ENCODE measurements at regions not wholly inside any gene's neighbourhood (a gene's known extent, or its start where the extent isn't known, plus 50 kb on each side); places are given as distances from the start of the nearest gene placed in this dataset.
"Not testable (repeated sequence)": the region's sequence is repeated elsewhere in the genome, so short reads cannot be mapped to it uniquely, and the experiment has no call there.

GRCh38 chrX:113726009-113726408, 857.9 kb upstream of the HTR2C start:
- DNase-seq = no peak

GRCh38 chrX:113699939-113700338, 859.3 kb upstream of the AMOT start:
- DNase-seq = no peak

DNA sequence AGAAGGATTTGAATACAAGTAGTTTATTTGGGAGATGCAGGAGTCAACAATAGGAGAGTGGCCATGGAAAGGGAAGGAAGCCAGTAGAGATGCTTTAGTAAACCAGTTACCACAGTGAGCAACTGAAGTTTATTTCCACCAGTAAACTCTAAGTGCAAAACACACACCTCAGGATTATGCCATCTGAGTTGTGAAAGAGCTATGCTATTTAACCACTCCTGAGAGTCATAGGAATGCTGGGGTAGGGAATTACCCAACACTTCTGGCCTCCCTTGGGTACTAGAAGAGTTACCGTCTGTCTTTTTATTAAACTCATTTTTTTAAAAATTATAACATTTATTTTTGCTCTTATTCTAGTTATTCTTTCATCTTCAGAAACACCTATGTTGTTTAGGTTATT, 834.6 kb upstream of the AMOT start:
- no peak for DNase-seq

DNA sequence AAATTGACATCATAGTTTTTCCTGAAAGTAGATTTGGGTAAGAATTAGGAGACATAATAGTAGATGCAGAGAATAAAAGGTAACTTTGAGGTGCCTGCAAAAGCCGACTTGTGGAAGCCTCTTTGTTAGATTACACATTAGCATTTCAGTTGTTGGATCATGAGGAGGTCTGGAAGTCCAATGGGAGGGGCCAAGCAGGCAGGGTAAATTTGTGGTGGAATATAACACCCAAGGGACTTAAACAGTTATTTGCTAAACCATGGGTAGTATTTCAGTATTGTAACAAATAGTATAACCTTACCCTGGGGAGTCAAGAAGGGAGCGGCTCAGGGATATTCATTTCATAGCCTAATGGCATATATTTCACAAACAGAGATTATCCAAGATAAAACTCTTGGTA, 810.7 kb upstream of the AMOT start:
- DNase-seq = no peak

DNA sequence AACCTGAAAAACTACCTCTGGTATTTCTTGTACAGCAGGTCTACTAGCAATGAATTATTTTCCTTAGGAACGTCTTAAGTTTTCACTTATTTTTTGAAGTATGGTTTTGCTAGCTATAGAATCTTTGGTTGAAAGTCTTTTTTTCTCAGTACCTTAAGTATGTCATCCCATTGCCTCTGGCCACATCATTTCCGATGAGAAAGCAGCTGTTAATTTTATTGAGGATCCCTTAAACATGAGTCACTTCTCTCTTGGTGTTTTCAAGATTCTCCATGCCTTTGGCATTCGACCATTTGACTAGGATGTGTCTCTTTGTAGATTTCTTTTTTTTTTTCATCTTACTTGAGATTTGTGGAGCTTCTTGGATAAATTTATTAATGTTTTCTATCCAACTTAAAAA, 803.8 kb upstream of the AMOT start:
- DNase-seq = no peak

DNA sequence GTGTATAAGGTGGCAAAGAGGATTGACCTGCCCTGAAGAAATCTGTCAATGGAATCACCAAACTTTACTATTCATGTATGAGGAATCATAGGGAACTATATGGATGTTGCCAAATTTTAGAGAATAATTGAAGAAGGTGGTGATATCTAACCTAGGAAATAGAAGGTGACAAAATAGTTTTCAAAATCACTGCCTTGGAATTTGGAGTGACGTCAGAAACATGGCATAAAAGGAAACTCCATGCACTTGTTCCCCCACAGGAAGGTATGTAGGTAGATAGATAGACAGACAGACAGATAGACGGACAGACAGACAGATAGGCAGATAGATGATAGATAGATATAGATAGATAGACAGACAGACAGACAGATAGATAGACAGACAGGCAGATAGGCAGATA, 793.9 kb upstream of the AMOT start:
- no peak for DNase-seq

GRCh38 chrX:113629326-113629725, 788.7 kb upstream of the AMOT start:
- no peak for DNase-seq

GRCh38 chrX:113594123-113594841, 753.7 kb upstream of the AMOT start:
- DNase-seq = no peak

- no peak for DNase-seq
These were observed 745.8 kb upstream of the AMOT start for GRCh38 chrX:113586281-113586898.

DNA sequence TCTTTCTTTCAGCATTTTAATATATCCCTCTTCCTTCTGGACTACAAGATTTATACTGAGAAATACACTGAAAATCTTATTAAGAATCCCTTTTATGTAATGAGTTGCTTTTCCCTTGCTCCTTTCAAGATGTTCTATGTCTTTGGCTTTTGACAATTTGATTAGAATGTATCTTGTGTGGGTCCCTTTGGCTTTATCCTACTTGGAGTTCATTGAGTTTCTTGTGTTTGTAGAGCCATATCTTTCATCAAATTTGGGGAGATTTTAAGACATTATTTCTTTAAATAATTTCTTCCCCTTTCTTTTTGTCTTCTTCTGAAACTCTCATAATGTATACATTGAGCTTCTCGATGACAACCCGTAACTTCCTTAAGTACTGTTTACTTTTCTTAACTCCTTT, 739.9 kb upstream of the AMOT start:
- DNase-seq = no peak

DNA sequence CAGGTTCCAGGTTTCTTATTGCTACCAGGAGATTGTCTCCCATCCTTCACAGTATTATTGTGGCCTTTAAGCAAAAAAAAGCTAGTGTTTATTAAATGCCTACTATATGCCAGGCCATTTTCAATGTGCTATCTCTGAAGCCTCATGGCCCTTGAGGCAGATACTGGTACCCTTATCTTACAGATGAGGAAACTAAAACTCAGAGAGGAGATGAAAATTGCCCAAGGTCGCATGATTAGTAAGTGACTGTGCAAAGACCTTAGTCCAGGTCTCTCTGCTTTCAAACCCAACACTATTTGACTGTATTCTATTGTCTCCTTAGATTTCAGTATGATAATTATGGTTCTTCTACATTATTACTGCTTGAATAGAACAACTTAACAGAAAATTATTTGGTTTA, 717.9 kb upstream of the AMOT start:
- DNase-seq = no peak

DNA sequence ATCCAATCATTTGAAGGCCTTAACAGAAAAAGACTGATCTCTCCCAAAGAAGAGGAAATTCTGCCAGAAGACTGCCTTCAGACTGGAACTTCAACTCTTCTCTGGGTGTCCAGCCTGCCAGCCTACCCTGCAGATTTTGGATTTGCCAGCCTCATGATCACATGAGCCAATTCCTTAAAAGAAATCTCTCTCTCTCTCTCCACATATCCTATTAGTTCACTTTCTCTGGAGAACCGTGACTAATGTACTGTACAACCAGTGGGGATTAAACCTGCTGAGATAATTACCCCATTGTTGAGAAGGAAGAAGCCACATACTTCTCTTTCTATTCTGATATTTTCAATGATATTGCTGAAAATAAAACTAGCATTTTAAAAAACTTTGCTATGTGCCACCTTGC, 711.3 kb upstream of the AMOT start:
- DNase-seq = no peak

GRCh38 chrX:113548308-113549015, 707.8 kb upstream of the AMOT start:
- no peak for DNase-seq

GRCh38 chrX:113545040-113545439, 704.4 kb upstream of the AMOT start:
- no peak for DNase-seq

DNA sequence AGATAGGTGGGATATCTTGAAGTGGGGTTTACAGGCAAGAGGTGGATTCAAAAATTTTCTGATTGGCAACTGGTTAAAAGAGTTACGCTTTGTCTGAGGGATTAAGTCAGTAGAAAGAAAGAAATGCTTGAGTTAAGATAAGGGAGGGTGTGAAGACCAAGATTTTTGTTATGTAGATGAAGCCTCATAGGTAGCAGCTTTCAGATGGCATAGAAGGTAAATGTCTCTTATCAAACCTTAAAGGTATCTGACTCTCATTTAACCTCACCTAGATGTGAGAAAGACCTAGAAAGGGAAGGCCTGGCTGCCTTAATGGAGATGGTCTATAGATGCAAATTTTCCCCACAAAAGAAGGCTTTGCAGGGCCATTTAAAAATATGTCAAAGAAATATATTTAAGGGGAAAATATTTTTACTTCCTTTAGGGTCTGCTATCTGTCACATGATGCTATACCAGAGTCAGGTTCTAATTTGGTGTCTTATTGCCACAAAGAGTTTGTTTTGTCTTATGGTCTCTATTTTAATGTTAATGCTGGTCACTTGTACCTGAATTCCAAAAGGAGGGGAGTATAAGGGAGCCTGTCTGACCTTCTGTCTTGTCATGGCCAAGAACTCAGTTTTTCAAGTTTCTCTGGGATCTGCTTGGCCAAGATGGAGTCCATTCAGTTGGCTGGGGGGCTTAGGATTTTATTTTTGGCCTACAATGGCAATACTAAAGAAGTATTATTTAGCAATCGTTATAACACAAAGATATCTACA, 699.1 kb upstream of the AMOT start:
- no peak for DNase-seq

DNA sequence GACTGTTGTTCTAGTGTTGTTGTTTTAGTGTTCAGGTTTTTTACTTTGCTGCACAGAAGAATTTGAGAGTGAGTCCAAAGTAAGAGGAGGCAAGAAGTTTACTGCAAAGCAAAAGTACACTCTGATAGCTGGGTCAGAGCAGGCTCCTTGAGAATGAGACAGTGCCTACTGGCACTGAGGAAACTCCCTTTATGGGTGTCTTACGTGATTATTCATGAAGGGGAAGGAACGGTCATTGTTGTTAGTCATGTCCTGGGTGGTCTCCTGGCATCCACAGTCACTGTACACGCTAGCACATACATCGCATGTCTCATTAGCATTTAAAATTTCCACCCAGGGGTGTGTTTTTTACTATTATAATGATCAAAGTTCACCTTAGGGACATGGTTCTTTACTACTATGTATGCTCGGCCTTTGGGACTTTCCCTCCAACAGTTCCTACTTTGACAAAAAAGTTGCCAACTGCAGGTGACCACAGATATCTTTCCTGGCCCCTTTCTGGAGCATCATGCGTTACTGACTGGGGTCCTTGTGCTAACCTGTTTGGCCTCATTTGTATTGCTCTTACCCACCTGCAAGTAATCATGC, 688.9 kb upstream of the AMOT start:
- no peak for DNase-seq

DNA sequence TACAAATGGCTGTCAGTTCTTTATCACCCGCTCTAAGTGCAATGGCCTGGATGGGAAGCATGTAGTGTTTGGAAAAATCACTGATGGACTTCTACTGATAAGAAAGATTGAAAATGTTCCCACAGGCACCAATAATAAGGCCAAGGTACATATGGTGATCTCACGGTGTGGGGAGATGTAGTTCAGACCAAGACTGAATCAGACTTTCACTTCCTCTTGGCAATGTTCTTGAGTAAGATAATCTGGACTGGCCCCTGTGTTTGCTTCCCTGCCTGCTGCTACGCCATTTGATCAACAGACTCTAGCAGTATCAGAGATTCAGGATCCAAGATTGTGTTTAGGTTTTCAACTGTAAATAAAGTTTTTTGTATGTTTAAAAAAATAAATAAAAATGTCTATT, 682.2 kb upstream of the AMOT start:
- DNase-seq = no peak

- DNase-seq = no peak
These were observed 674.3 kb upstream of the AMOT start for GRCh38 chrX:113514906-113515305.

- DNase-seq = no peak
These were observed 672.2 kb upstream of the AMOT start for GRCh38 chrX:113512700-113513395.

DNA sequence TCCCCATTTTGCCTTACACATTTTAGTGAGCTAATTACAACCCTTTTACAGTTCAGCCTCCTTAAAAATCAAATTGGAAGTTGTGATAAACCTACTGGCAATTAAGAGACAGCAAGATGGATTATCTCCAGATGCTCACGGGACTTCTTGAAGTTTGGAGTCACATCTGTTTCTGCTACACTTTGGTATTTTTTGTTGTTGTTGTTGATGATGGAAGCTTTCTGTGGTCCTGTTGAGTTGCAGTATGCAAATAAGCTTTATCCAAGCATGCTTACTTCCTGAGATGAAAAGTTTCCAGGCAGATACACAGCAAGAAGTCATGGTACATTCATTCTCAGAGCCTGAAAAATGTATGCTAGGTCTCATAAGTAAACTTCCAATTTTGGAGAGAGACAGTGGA, 670.0 kb upstream of the AMOT start:
- no peak for DNase-seq

GRCh38 chrX:113492895-113493294, 652.3 kb upstream of the AMOT start:
- DNase-seq = no peak

DNA sequence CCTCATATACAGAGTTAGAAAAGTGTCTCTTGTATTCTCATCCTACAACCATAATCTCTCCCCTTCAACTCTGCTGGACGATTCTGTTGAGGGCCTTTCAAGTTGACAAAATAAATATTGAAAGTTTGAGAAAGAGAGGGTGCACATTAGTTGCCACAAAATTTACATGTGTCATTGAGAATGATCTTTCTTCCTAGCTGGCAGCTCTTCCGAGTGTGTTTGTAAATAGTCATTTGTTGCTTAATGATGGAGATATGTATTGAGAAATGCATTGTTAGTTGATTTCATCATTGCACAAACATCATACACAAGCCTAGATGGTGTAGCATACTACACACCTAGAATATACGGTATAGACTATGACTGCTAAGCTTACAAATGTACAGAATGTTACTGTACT, 632.8 kb upstream of the AMOT start:
- DNase-seq = no peak

GRCh38 chrX:113473015-113473414, 632.4 kb upstream of the AMOT start:
- DNase-seq = not testable (repeated sequence)
